RKO (cell line): ENCODE measurements at regions not wholly inside any gene's neighbourhood (a gene's known extent, or its start where the extent isn't known, plus 50 kb on each side); places are given as distances from the start of the nearest gene placed in this dataset.

ENCODE experiments used
- DNase-seq: peaks from one replicate; pipeline ENCODE4 v3.0.0-alpha.2; 2016; ENCODE audit warnings: low spot score

- DNase-seq = peak; percentile 35
Measured at GRCh38 chr20:6231556-6231955, 108.7 kb upstream of the FERMT1 start.

GRCh38 chr20:6228302-6228843, 105.5 kb upstream of the FERMT1 start:
- DNase-seq = no peak

DNA sequence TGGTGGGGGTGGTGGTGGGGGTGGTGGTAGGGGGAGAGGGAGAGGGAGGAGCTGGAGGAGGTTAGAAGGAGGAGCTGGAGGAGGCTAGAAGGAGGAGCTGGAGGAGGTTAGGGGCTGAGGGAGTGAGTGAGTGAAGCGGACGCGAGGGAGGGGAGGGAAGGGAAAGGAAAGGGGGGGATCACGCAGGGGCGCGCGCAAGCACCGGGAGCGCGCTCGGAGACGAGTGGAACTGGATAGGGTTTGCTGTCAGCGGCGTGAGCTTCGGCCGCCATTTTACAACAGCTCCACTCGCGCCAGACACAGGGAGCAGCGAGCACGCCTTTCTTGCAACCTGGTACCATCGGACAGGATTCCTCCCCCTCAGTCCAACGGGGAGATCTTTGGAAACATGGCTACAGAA, 90.5 kb upstream of the FERMT1 start:
- DNase-seq = no peak

DNA sequence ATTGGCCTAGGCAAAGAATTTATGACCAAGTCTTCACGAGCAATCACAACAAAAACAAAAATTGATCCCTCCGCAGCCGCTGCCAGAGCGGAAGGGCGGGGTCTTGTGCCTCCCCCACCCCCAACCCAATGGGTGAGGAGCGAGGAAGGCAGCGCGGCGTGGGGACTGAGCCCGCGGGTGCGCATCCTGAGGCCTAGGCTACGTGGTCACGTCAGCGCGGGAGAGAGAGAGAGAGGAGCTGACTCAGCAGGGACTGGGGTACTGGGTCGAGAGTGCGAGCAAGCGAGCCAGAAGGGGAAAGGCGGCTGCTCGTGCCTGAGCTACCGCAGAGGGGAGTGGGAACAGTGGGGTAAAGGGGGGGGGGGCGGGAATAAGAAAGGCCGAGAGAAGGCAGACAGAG, 90.1 kb upstream of the FERMT1 start:
- DNase-seq = no peak

DNA sequence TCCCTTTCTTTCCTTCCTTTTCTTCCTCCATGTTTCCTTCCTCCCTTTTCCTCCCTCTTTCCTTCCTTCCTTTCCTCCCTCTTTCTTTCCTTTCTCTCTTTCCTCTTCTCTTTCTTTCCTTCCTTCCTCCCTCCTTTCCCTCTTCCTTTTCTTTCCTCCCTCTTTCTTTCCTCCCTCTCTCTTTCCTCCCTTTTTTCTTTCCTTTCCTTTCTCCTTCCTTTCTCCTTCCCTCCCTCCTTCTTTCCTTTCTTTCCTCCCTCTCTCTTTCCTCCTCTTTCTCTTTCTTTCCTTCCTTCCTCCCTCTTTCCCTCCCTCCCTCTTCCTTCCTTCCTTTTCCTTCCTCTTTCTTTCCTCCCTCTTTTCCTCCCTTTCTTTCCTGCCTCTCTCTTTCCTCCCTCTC, 86.3 kb upstream of the FERMT1 start:
- no peak for DNase-seq

GRCh38 chr20:6200092-6200491, 77.3 kb upstream of the FERMT1 start:
- no peak for DNase-seq

- no peak for DNase-seq
Measured at GRCh38 chr20:6185268-6185667, 62.4 kb upstream of the FERMT1 start.

DNA sequence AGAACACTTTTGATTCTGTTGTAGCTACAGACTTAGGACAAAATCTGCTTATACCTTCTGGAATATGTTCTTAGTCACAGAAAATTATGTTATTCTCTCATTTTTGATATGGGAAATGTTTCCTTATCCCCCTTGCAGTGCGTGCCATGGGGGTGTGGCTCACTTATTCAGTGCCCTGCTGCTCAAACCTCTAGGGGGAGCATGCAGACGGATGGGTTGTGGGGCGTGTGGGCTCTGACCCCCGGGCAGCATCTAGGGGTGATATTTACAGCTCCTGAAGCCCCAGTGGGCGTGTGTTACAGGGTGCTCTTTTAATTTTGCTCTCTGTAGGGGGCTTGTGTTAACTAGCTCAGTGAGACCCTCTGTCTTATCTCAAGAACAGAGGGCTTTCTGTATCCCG, 61.3 kb upstream of the FERMT1 start:
- DNase-seq = no peak

- no peak for DNase-seq
Measured at GRCh38 chr20:6180531-6180930, 57.7 kb upstream of the FERMT1 start.

DNA sequence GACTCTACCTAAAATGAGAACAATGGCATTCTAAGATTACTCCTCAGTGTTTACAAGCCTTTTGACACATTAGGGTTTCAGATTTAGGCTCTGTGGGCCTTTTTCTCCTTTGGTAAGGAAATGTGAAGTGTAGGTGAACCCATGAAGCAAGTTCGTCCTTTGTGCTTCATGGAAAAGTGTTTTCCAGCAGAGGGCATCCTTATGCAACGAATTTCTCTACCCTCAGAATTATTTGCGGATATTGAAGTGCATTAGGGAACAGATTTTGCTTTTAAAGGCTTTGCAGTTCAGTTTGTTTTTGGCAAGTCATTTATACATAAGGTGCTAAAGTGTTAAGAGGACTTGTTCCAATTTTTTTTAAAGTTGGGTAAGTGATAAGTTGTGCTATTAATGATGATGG, 55.7 kb upstream of the FERMT1 start:
- peak; percentile 52 for DNase-seq

- DNase-seq = no peak
Measured at GRCh38 chr20:6173481-6173880, 50.7 kb upstream of the FERMT1 start.
